HepG2 (cell line): ENCODE measurements at regions not wholly inside any gene's neighbourhood (a gene's known extent, or its start where the extent isn't known, plus 50 kb on each side); places are given as distances from the start of the nearest gene placed in this dataset.
A peak's percentile ranks its signal among the peaks of the same experiment; 100 is the strongest.

Experiments used
- ATM ChIP-seq: fragments of 450-650 bp; IDR thresholded peaks from 2 replicates; pipeline ENCODE4 v1.7.1; 2017; ENCODE audit warnings: mild to moderate bottlenecking, borderline replicate concordance
- FOXM1 ChIP-seq: sonication (generic); formaldehyde crosslinking; IDR thresholded peaks from 2 replicates; pipeline ENCODE4 v1.5.0; 2020; ENCODE audit warnings: missing genetic modification reagents
- GTF3A ChIP-seq: sonication (generic); formaldehyde crosslinking; conservative IDR thresholded peaks from 2 replicates; pipeline ENCODE4 v1.4.0; 2020; ENCODE audit warnings: mild to moderate bottlenecking, missing genetic modification reagents
- RCOR2 ChIP-seq: IDR thresholded peaks from 2 replicates; pipeline ENCODE4 v1.6.1; 2016; ENCODE audit warnings: missing biosample characterization, missing genetic modification reagents
- RFX5 ChIP-seq: IDR thresholded peaks from 2 replicates; pipeline ENCODE4 v1.6.1; 2011; ENCODE audit warnings: low read depth, low read length, improper control_type of control experiment
- SOX5 ChIP-seq: IDR thresholded peaks from 2 replicates; pipeline ENCODE4 v1.6.1; 2016; ENCODE audit warnings: borderline replicate concordance
- TBX3 ChIP-seq: fragments of 450-650 bp; IDR thresholded peaks from 2 replicates; pipeline ENCODE4 v1.6.1; 2017; ENCODE audit warnings: antibody characterized with exemption, mild to moderate bottlenecking, inconsistent platforms, borderline replicate concordance
- ZBTB38 ChIP-seq: sonication (generic); formaldehyde crosslinking; IDR thresholded peaks from 2 replicates; pipeline ENCODE4 v1.5.1; 2020; ENCODE audit warnings: mild to moderate bottlenecking, missing genetic modification reagents
- ZNF263 ChIP-seq: sonication (generic); formaldehyde crosslinking; IDR thresholded peaks from 2 replicates; pipeline ENCODE4 v1.4.0; 2020; ENCODE audit warnings: missing genetic modification reagents
- ZNF33B ChIP-seq: sonication (generic); formaldehyde crosslinking; IDR thresholded peaks from 2 replicates; pipeline ENCODE4 v1.5.1; 2020; ENCODE audit warnings: mild to moderate bottlenecking, missing genetic modification reagents
- ZNF431 ChIP-seq: sonication (generic); formaldehyde crosslinking; IDR thresholded peaks from 2 replicates; pipeline ENCODE4 v1.9.0; 2022; ENCODE audit warnings: missing genetic modification reagents, low read depth, mild to moderate bottlenecking, borderline replicate concordance
- ZNF547 ChIP-seq: sonication (generic); formaldehyde crosslinking; IDR thresholded peaks from 2 replicates; pipeline ENCODE4 v1.5.1; 2020; ENCODE audit warnings: mild to moderate bottlenecking, missing genetic modification reagents
- ZNF652 ChIP-seq: IDR thresholded peaks from 2 replicates; pipeline ENCODE4 v1.6.1; 2016; ENCODE audit warnings: low read depth, borderline replicate concordance
- ZNF749 ChIP-seq: sonication (generic); formaldehyde crosslinking; IDR thresholded peaks from 2 replicates; pipeline ENCODE4 v1.8.0; 2022; ENCODE audit warnings: mild to moderate bottlenecking, missing genetic modification reagents, moderate library complexity, borderline replicate concordance
- TF ChIP-seq, protein P1 (sequence below): sonication (generic); formaldehyde crosslinking; IDR thresholded peaks from 2 replicates; pipeline ENCODE4 v1.4.0; 2020; ENCODE audit warnings: missing genetic modification reagents, mild to moderate bottlenecking, borderline replicate concordance
- TF ChIP-seq, protein P2 (sequence below): IDR thresholded peaks from 2 replicates; pipeline ENCODE4 v1.6.1; 2012; ENCODE audit warnings: low read depth, low read length, improper control_type of control experiment
- TF ChIP-seq, protein P3 (sequence below): sonication (generic); formaldehyde crosslinking; IDR thresholded peaks from 2 replicates; pipeline ENCODE4 v1.9.0; 2021; ENCODE audit warnings: missing genetic modification reagents, mild to moderate bottlenecking, borderline replicate concordance
- TF ChIP-seq, protein P4 (sequence below): sonication (generic); formaldehyde crosslinking; IDR thresholded peaks from 2 replicates; pipeline ENCODE4 v1.8.0; 2023; ENCODE audit warnings: mild to moderate bottlenecking, missing genetic modification reagents

DNA sequence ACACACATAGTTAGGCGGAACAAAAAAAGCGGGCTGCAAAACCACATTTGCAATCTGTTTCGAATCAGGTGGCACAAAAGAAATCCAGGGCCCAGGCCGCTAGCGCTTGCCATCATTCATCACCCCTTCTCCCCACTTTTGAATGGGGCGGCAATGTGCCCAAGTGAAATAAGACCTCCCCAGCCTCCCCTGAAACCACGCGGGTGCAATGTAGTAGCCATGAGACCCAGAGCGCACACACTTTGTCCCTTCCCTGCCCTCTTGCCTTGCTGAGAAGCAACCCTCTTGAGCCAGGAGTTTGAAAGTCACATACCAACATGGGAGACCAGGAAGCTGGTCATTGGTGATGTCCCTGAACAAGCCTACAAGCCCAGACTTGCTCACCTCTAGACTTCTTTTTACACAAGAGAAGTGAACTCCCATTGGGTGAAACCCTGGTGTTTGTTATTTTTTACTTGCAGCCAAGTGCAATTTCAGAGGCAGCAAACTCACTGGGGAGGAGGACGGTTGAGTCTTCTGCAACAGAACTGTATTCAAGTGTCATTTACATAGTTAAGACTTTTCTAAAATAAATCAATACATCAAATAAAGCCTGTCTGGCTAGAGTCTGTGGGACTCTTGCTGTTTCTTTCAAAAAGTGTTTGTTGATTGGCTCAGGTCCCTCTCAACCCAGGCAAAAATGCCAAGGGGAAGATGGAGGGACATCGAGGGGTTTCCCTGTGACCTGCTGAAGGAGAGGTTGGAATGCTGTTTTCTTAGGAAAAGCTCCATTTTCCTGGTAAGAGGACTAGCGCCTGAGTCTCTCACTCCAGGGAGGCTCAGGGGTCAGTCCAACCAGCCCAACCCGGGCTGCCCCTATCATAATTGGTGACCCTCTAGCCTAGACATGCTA, 138.1 kb upstream of the PTPN1 start (continued):
- TF ChIP-seq GTF3A (CRISPR knock-in tag) (no peak), ZNF33B (CRISPR knock-in tag) (no peak), FOXM1 (CRISPR knock-in tag) (no peak), RCOR2 (CRISPR knock-in tag) (no peak), ZNF749 (CRISPR knock-in tag) (no peak), RFX5 (no peak), ZNF263 (no peak), ZNF547 (peak; percentile 14; the same call in 1 of the 2 replicates), ATM (no peak), SOX5 (no peak), ZBTB38 (CRISPR knock-in tag) (peak; percentile 43; the same call in 1 of the 2 replicates), TBX3 (no peak), ZNF652 (CRISPR knock-in tag) (no peak), ZNF431 (CRISPR knock-in tag) (no peak)
- TF ChIP-seq, protein P1, sequence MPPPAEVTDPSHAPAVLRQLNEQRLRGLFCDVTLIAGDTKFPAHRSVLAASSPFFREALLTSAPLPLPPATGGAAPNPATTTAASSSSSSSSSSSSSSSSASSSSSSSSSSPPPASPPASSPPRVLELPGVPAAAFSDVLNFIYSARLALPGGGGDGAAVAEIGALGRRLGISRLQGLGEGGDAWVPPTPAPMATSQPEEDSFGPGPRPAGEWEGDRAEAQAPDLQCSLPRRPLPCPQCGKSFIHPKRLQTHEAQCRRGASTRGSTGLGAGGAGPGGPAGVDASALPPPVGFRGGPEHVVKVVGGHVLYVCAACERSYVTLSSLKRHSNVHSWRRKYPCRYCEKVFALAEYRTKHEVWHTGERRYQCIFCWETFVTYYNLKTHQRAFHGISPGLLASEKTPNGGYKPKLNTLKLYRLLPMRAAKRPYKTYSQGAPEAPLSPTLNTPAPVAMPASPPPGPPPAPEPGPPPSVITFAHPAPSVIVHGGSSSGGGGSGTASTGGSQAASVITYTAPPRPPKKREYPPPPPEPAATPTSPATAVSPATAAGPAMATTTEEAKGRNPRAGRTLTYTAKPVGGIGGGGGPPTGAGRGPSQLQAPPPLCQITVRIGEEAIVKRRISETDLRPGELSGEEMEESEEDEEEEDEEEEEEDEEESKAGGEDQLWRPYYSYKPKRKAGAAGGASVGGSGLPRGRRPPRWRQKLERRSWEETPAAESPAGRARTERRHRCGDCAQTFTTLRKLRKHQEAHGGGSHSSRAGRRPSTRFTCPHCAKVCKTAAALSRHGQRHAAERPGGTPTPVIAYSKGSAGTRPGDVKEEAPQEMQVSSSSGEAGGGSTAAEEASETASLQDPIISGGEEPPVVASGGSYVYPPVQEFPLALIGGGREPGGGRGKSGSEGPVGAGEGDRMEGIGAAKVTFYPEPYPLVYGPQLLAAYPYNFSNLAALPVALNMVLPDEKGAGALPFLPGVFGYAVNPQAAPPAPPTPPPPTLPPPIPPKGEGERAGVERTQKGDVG, result peak; percentile 57; the same call in 1 of the 2 replicates
- TF ChIP-seq, protein P2, sequence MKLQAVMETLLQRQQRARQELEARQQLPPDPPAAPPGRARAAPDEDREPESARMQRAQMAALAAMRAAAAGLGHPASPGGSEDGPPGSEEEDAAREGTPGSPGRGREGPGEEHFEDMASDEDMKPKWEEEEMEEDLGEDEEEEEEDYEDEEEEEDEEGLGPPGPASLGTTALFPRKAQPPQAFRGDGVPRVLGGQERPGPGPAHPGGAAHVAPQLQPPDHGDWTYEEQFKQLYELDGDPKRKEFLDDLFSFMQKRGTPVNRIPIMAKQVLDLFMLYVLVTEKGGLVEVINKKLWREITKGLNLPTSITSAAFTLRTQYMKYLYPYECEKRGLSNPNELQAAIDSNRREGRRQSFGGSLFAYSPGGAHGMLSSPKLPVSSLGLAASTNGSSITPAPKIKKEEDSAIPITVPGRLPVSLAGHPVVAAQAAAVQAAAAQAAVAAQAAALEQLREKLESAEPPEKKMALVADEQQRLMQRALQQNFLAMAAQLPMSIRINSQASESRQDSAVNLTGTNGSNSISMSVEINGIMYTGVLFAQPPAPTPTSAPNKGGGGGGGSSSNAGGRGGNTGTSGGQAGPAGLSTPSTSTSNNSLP, result no peak
- TF ChIP-seq, protein P3, sequence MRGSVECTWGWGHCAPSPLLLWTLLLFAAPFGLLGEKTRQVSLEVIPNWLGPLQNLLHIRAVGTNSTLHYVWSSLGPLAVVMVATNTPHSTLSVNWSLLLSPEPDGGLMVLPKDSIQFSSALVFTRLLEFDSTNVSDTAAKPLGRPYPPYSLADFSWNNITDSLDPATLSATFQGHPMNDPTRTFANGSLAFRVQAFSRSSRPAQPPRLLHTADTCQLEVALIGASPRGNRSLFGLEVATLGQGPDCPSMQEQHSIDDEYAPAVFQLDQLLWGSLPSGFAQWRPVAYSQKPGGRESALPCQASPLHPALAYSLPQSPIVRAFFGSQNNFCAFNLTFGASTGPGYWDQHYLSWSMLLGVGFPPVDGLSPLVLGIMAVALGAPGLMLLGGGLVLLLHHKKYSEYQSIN, result no peak
- TF ChIP-seq, protein P4, sequence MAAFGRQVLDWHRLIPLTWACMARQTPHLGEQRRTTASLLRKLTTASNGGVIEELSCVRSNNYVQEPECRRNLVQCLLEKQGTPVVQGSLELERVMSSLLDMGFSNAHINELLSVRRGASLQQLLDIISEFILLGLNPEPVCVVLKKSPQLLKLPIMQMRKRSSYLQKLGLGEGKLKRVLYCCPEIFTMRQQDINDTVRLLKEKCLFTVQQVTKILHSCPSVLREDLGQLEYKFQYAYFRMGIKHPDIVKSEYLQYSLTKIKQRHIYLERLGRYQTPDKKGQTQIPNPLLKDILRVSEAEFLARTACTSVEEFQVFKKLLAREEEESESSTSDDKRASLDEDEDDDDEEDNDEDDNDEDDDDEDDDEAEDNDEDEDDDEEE (CRISPR knock-in tag), result 0 out of 2 replicates have a peak, but pooled peaks have one; percentile 38
